H1 (cell line): ENCODE measurements at regions not wholly inside any gene's neighbourhood (a gene's known extent, or its start where the extent isn't known, plus 50 kb on each side); places are given as distances from the start of the nearest gene placed in this dataset.
"Not testable (repeated sequence)": the region's sequence is repeated elsewhere in the genome, so short reads cannot be mapped to it uniquely, and the experiment has no call there.

ENCODE experiments used
- CTCF ChIA-PET: fragments of 300-600 bp; sonication (Branson Sonifier 250); formaldehyde crosslinking; loops from one replicate; lab custom pipeline; 2021; ENCODE audit not compliant: partially characterized antibody; lab: Charles Lee
- POLR2A ChIA-PET: fragments of 300-600 bp; sonication (Branson Sonifier 250); formaldehyde crosslinking; loops from one replicate; lab custom pipeline; 2021; ENCODE audit warnings: inconsistent platforms; ENCODE audit not compliant: partially characterized antibody; lab: Charles Lee
- DNase-seq, 2 experiments: peaks; one replicate each; pipeline versions ENCODE4 v3.0.0 to v3.0.0-alpha.2; 2010 to 2022; ENCODE audit warnings: low spot score in 2 of 2, low read depth in 1 of 2, mixed read lengths in 1 of 2
- FAIRE-seq: peaks from 2 replicates; lab custom pipeline; 2011; peaks lifted over from hg19 to GRCh38; lab: Jason Lieb, UNC
- H2AFZ ChIP-seq: 2 replicates; pipeline ENCODE4 v1.8.1; 2012; ENCODE audit warnings: low read length, inconsistent platforms
- H2AK5ac ChIP-seq: 2 replicates; pipeline ENCODE4 v1.6.1; 2013; ENCODE audit warnings: low read depth, low read length
- H2BK120ac ChIP-seq: replicated peaks from 2 replicates; pipeline ENCODE3; 2013; ENCODE audit warnings: low read depth, low read length, inconsistent platforms
- H2BK12ac ChIP-seq: 2 replicates; pipeline ENCODE4 v1.6.1; 2013; ENCODE audit warnings: low read depth, low read length
- H2BK15ac ChIP-seq: 2 replicates; pipeline ENCODE4 v1.6.1; 2013; ENCODE audit warnings: low read length
- H2BK20ac ChIP-seq: 2 replicates; pipeline ENCODE4 v1.6.1; 2013; ENCODE audit warnings: low read length
- H2BK5ac ChIP-seq: 2 replicates; pipeline ENCODE4 v1.6.1; 2013; ENCODE audit warnings: low read depth, low read length
- H3K14ac ChIP-seq: 2 replicates; pipeline ENCODE4 v1.6.1; 2013; ENCODE audit warnings: inconsistent platforms; ENCODE audit not compliant: insufficient read length
- H3K18ac ChIP-seq: 2 replicates; pipeline ENCODE4 v1.6.1; 2013; ENCODE audit warnings: low read length; ENCODE audit errors: extremely low read depth
- H3K23ac ChIP-seq: 2 replicates; pipeline ENCODE4 v1.6.1; 2013; ENCODE audit warnings: inconsistent platforms; ENCODE audit not compliant: insufficient read length
- H3K23me2 ChIP-seq: 2 replicates; pipeline ENCODE4 v1.6.1; 2013; ENCODE audit warnings: low read depth, low read length
- H3K27ac ChIP-seq: 2 replicates; pipeline ENCODE4 v1.6.1; 2011; ENCODE audit warnings: low read depth, low read length, inconsistent platforms
- H3K27me3 ChIP-seq, 4 experiments: replicated peaks in 1 of 4; 1 replicate in 1 of 4; 2 replicates in 3 of 4; pipeline versions ENCODE4 v1.6.1 to v1.8.1; 2011 to 2013; ENCODE audit warnings: low read length in 3 of 4, mild to moderate bottlenecking in 3 of 4, inconsistent platforms in 2 of 4, mixed read lengths in 2 of 4, moderate library complexity in 1 of 4; ENCODE audit not compliant: control insufficient read depth in 3 of 4, insufficient read depth in 3 of 4; ENCODE audit errors: extremely low read depth in 1 of 4
- H3K36me3 ChIP-seq, 4 experiments: 2 replicates each; pipeline versions ENCODE4 v1.6.1 to v1.8.1; 2011 to 2013; ENCODE audit warnings: mild to moderate bottlenecking in 4 of 4, low read length in 3 of 4, moderate library complexity in 2 of 4, control low read depth in 1 of 4, inconsistent platforms in 1 of 4; ENCODE audit not compliant: insufficient read depth in 4 of 4, control insufficient read depth in 2 of 4
- H3K4ac ChIP-seq: replicated peaks from 2 replicates; pipeline ENCODE3; 2013; ENCODE audit warnings: low read length, low read depth, mixed read lengths, inconsistent platforms; ENCODE audit not compliant: insufficient read length
- H3K4me1 ChIP-seq, 4 experiments: replicated peaks in 1 of 4; 1 replicate in 1 of 4; 2 replicates in 3 of 4; pipeline versions ENCODE4 v1.6.1 to v1.8.1; 2011 to 2013; ENCODE audit warnings: low read length in 3 of 4, inconsistent platforms in 2 of 4, mixed read lengths in 1 of 4; ENCODE audit not compliant: insufficient read depth in 4 of 4, control insufficient read depth in 3 of 4
- H3K4me2 ChIP-seq, 2 experiments: 2 replicates each; pipeline versions ENCODE4 v1.6.1 to v1.8.1; 2011 to 2013; ENCODE audit warnings: low read depth in 2 of 2, low read length in 2 of 2, control low read depth in 1 of 2, inconsistent platforms in 1 of 2, mild to moderate bottlenecking in 1 of 2; ENCODE audit not compliant: insufficient read depth in 1 of 2
- H3K4me3 ChIP-seq, 4 experiments: fragments of 200-600, 300-600 bp in 1 of 4; sonication (generic), shearing (Covaris generic), sonication (Bioruptor Twin) in 1 of 4; 2 replicates each; pipeline versions ENCODE4 v1.5.1 to v1.8.1; 2011 to 2016; ENCODE audit warnings: low read length in 4 of 4, low read depth in 3 of 4, control low read depth in 2 of 4, inconsistent platforms in 2 of 4, mild to moderate bottlenecking in 2 of 4, mixed read lengths in 1 of 4, moderate library complexity in 1 of 4; ENCODE audit not compliant: insufficient read depth in 2 of 4; ENCODE audit errors: extremely low read depth in 1 of 4
- H3K56ac ChIP-seq: replicated peaks from 2 replicates; pipeline ENCODE3; 2013; ENCODE audit warnings: low read depth, mild to moderate bottlenecking, mixed read lengths, low read length, inconsistent platforms; ENCODE audit not compliant: insufficient read length
- H3K79me1 ChIP-seq: 2 replicates; pipeline ENCODE4 v1.6.1; 2013; ENCODE audit warnings: low read depth, low read length, control low read depth
- H3K79me2 ChIP-seq, 2 experiments: 2 replicates each; pipeline versions ENCODE4 v1.6.1 to v1.8.1; 2012 to 2013; ENCODE audit warnings: low read length in 2 of 2, mild to moderate bottlenecking in 2 of 2, inconsistent platforms in 1 of 2; ENCODE audit not compliant: insufficient read depth in 2 of 2, control insufficient read depth in 1 of 2
- H3K9ac ChIP-seq, 4 experiments: replicated peaks in 1 of 4; 1 replicate in 1 of 4; 2 replicates in 3 of 4; pipeline versions ENCODE4 v1.6.1 to v1.8.1; 2011 to 2013; ENCODE audit warnings: low read depth in 3 of 4, low read length in 3 of 4, control low read depth in 2 of 4, mild to moderate bottlenecking in 2 of 4, moderate library complexity in 2 of 4, inconsistent platforms in 1 of 4; ENCODE audit errors: extremely low read depth in 1 of 4
- H3K9me3 ChIP-seq, 2 experiments: 2 replicates each; pipeline versions ENCODE4 v1.6.1 to v1.8.1; 2012 to 2013; ENCODE audit warnings: mild to moderate bottlenecking in 2 of 2, moderate library complexity in 2 of 2, control low read depth in 1 of 2, inconsistent platforms in 1 of 2, low read depth in 1 of 2, low read length in 1 of 2, mixed read lengths in 1 of 2; ENCODE audit not compliant: insufficient read depth in 2 of 2
- H4K20me1 ChIP-seq, 2 experiments: replicated peaks in 1 of 2; 2 replicates each; pipeline versions ENCODE3 to v1.8.1; 2011 to 2013; ENCODE audit warnings: inconsistent platforms in 2 of 2, low read length in 2 of 2, mild to moderate bottlenecking in 1 of 2; ENCODE audit not compliant: insufficient read depth in 2 of 2, control insufficient read depth in 1 of 2
- H4K5ac ChIP-seq: 2 replicates; pipeline ENCODE4 v1.6.1; 2013; ENCODE audit warnings: low read length, low read depth, mixed read lengths, inconsistent platforms; ENCODE audit not compliant: insufficient read length
- H4K8ac ChIP-seq: 2 replicates; pipeline ENCODE4 v1.8.0; 2013; ENCODE audit warnings: mild to moderate bottlenecking, moderate library complexity, low read length, inconsistent platforms; ENCODE audit not compliant: insufficient read depth; ENCODE audit errors: extremely low read depth
- H4K91ac ChIP-seq: replicated peaks from 2 replicates; pipeline ENCODE3; 2013; ENCODE audit warnings: low read length, mixed read lengths, inconsistent platforms; ENCODE audit not compliant: insufficient read length
- WGBS, 2 experiments: shearing (Covaris generic) in 1 of 2; methylation state at CpG; one replicate each; pipeline versions ENCODE4 v1.1.6 to v1.1.7; 2013 to 2015; ENCODE audit warnings: low lambda C conversion rate in 2 of 2, mixed read lengths in 2 of 2, inconsistent platforms in 1 of 2, low coverage in 1 of 2, missing lambda C conversion rate in 1 of 2; ENCODE audit not compliant: insufficient replicate concordance in 2 of 2, insufficient coverage in 1 of 2, insufficient read length in 1 of 2; ENCODE audit errors: extremely low coverage in 1 of 2, missing lambda C conversion rate in 1 of 2; 5-methylcytosine and 5-hydroxymethylcytosine counted together

GRCh38 chr11:43004879-43005278, 306.9 kb upstream of the API5 start:
- H3K27me3 ChIP-seq, H4K91ac ChIP-seq, H4K5ac ChIP-seq, H3K23me2 ChIP-seq, H2BK15ac ChIP-seq, H2BK12ac ChIP-seq, H3K4me3 ChIP-seq, H3K18ac ChIP-seq, H2BK20ac ChIP-seq, H3K4ac ChIP-seq, H3K56ac ChIP-seq, H3K79me2 ChIP-seq, H3K27ac ChIP-seq, FAIRE-seq, H3K79me1 ChIP-seq, H3K14ac ChIP-seq, H3K9ac ChIP-seq, DNase-seq, H2BK5ac ChIP-seq, H2AK5ac ChIP-seq, H3K23ac ChIP-seq, H3K4me1 ChIP-seq, H2AFZ ChIP-seq, H4K8ac ChIP-seq, CTCF ChIA-PET, H4K20me1 ChIP-seq, H3K36me3 ChIP-seq, POLR2A ChIA-PET, H3K4me2 ChIP-seq, H2BK120ac ChIP-seq: not testable (repeated sequence)
- 94% methylated on average over 9 of the region's 10 CpGs; no CpG with 5 or more reads in 1 of the 2 experiments for WGBS, 2 experiments
- H3K9me3 ChIP-seq: peaks cover 8 to 17% of the 10 kb centered on the region in 2 experiments; a peak in 3 of 4 replicates
